ENCODE measurements at regions not wholly inside any gene's neighbourhood (a gene's known extent, or its start where the extent isn't known, plus 50 kb on each side); places are given as distances from the start of the nearest gene placed in this dataset.
"Not testable (repeated sequence)": the region's sequence is repeated elsewhere in the genome, so short reads cannot be mapped to it uniquely, and the experiment has no call there.

- DNase-seq (ENCODE audit: low read depth) = no peak
Measured at GRCh38 chr7:29649028-29649716, 85.5 kb downstream of the PRR15 start.

DNA sequence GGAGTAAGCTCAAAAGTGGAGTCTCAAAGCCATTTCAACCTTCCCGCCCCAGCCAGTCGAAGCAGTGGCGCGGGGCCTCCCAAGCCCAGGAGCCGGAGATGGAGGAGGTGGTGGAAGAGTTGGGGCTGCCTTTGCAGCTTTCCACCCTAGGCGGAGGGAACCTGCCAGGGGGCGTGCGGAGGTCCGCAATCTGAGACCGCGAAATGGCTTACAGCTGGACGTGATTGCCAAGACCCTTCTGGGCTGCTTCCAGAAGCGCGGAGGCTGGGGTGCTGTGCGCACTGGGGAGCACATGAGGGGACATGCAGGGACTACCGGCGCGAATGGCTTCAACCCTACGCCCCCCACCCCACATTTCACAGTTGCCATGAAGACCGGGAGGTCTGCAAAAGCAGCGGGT lies 86.2 kb downstream of the PRR15 start:
- no peak for DNase-seq (ENCODE audit: low read depth)

DNA sequence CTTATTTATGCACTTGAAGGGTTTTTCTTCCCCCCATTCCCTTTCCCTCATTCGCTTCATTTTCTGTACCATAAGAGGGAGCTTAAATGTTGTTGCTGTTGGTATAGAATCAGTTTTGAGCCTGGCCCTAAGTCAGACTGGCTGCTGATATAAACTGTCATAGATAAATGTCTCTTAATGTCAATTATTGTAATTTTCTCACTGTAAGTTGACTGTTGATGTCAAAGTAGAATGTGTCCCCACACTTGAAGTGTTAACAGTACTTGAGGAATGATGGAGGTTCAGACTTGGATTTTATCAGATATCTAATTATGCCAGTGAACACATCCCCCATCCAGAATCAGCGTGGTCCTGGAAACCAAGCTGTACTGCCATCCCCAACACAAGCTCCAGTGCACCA lies 87.8 kb downstream of the PRR15 start:
- DNase-seq (ENCODE audit: low read depth) = no peak

- DNase-seq (ENCODE audit: low read depth) = no peak
Measured at GRCh38 chr7:29652556-29652955, 88.9 kb downstream of the PRR15 start.

- DNase-seq (ENCODE audit: low read depth) = not testable (repeated sequence)
Measured at GRCh38 chr7:29654340-29654739, 90.7 kb downstream of the PRR15 start.

- no peak for DNase-seq (ENCODE audit: low read depth)
Measured at GRCh38 chr7:29657288-29657687, 93.7 kb downstream of the PRR15 start.

- no peak for DNase-seq (ENCODE audit: low read depth)
Measured at GRCh38 chr7:29657856-29658255, 94.2 kb downstream of the PRR15 start.

- DNase-seq (ENCODE audit: low read depth) = not testable (repeated sequence)
Measured at GRCh38 chr7:29659213-29659612, 95.6 kb downstream of the PRR15 start.

GRCh38 chr7:29662899-29663298 lies 99.3 kb downstream of the PRR15 start:
- not testable (repeated sequence) for DNase-seq (ENCODE audit: low read depth)

- DNase-seq (ENCODE audit: low read depth) = not testable (repeated sequence)
Measured at GRCh38 chr7:29664999-29665398, 101.4 kb downstream of the PRR15 start.

DNA sequence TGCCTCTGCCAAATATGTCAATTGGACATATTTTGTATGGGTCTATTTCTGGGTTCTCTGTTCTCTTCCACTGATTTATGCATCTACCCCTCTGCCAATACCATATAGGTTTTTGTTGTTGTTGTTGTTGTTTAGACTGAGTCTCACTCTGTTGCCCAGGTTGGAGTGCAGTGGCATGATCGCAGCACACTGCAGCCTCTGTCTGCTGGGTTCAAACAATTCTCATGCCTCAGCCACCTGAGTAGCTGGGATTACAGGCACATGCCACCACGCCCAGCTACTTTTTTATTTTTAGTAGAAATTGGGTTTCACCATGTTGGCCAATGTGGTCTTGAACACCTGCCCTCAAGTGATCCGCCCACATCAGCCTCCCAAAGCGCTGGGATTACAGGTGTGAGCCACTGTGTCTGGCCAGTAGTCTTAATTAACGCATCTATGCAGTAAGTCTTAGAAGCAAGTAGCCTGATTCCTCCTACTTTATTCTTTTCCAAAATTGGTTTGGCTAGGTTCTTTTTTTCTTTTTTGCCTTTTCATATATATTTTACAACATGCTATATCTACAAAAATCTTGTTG lies 103.5 kb downstream of the PRR15 start:
- not testable (repeated sequence) for DNase-seq (ENCODE audit: low read depth)

DNA sequence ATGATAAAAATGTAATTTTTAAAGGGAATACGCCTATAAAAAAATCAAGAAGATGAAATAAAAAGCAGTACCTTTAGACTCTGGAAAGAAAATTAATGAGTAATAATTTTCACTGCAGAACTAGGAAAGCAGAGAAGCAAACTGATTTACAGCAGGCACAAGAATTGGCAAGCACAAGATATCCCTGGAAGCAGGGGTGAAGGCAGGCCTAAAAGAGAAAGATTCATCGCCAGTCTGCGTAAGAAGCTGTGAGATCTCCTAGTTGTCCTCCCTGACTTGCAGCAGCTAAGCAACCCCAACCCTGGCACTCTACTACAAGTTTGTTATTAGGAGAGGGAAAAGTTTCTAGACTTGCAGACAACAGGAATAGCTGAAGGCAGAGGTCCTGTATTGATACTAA lies 107.7 kb downstream of the PRR15 start:
- not testable (repeated sequence) for DNase-seq (ENCODE audit: low read depth)

- not testable (repeated sequence) for DNase-seq (ENCODE audit: low read depth)
Measured at GRCh38 chr7:29673635-29674034, 110.0 kb downstream of the PRR15 start.

- DNase-seq (ENCODE audit: low read depth) = not testable (repeated sequence)
Measured at GRCh38 chr7:29674626-29675025, 111.0 kb downstream of the PRR15 start.

GRCh38 chr7:29677254-29677653 lies 113.6 kb downstream of the PRR15 start:
- not testable (repeated sequence) for DNase-seq (ENCODE audit: low read depth)

DNA sequence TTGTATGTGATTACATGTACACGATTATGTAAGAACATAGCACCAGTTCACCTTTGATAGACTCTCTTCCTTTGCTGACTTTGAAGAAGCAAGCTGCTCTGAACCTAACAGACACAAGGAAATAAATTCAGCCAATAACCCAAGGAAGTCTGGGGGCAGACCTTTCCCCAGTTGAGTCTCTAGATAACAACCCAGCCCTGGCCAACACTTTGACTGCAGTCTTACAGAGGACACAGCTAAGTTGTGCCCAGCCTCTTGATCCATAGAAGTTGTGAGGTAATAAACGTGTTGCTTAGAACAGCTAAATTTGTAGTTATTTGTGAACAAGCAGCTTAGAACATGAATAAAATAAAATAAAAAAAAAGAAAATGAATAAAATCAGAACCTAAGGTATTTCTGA lies 116.3 kb downstream of the PRR15 start:
- not testable (repeated sequence) for DNase-seq (ENCODE audit: low read depth)

DNA sequence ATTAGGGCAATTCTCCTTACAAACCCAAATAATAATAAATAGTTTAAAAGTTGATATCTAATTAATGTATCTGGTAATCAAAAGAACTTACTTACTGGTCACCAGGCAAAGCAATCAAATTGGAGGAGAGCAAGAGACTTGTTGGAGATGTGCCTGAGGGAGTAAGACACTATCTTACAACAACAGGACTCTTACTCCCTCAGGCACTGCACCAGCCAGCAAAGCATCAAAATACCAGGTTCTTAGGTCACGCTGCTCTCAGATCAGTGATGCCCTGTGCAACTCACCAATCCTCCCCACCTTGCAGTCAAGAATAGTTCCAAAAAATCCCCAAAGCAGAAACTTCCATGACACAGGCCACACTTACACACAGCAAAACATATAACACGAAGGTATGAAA lies 117.0 kb downstream of the PRR15 start:
- DNase-seq (ENCODE audit: low read depth) = not testable (repeated sequence)

DNA sequence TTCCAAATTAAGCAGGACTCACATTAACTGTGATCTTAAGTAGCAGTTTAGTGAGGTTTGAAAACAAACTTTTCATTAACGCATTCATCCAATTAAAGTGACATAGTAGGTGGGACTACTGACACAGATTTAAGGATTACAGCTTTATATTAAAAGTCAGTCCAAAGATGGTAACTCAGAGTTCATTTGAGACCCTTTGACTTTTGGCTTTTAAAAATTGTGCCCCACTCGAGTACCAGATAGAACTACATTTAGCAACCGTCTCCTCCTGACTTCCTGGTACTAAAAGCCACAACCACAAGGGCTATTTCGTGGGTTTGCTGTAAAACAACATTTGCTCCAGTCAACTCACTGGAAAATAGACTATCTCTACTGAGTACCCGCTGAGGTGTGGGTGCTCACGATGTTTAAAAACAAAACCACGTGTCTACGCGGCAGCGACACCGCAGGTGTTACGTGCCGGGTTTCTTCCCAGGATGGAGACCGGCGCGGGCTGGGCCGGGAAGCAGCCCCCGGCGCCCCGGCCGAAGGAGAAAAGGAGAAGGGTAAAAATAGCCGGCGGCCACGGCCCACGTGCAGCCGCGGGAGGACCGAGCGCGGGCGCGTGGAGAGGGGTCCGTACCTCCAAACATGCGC lies 120.6 kb downstream of the PRR15 start:
- not testable (repeated sequence) for DNase-seq (ENCODE audit: low read depth)

GRCh38 chr7:29684787-29685650 lies 121.3 kb upstream of the WIPF3 start:
- DNase-seq (ENCODE audit: low read depth) = no peak

DNA sequence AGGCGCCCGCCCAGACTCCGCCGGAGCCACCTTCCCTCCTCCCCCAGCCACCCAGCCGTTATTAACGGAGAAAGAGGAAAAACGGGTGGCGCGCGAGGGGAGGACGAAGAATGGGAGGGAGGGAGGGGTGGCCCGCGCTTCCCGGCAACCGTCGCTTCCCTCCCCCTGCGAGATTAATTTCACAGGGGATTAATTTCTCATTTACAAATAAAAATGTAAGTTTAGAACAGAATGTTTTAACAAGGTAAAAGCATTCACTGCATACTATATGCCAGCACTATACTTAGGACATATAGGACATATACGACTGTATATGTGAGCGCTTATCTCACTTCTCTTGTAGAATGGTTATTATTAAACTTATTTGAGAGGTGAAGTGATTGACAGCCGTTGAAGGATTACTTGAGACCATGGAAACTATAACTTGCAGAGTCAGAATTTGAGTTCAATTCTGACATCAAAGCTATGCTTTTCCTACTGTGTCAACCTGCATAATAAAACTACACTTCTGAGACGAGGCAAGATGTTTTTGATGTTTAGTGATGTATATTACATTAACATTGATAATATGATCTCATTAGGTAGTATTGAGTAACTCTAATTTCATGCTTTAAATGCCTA lies 120.5 kb upstream of the WIPF3 start:
- not testable (repeated sequence) for DNase-seq (ENCODE audit: low read depth)

DNA sequence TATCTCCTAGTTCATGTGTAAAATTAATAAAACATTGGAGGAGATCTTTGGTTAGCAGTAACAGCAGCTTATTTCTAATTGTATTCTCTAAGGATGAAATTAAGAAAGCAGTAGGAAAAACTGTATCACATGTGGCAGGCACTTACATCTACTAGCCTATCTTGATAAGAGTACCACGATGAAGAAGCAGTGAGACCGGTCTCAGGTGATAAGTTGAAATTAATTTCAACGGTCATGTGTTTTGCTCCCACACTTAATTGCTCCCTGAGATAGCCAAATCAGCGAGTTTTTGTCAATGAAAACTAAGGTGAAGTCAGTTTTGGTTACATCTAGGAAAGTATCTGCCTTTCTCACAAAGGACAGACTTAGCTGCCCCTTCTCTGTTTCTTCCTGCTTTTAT lies 115.8 kb upstream of the WIPF3 start:
- not testable (repeated sequence) for DNase-seq (ENCODE audit: low read depth)

DNA sequence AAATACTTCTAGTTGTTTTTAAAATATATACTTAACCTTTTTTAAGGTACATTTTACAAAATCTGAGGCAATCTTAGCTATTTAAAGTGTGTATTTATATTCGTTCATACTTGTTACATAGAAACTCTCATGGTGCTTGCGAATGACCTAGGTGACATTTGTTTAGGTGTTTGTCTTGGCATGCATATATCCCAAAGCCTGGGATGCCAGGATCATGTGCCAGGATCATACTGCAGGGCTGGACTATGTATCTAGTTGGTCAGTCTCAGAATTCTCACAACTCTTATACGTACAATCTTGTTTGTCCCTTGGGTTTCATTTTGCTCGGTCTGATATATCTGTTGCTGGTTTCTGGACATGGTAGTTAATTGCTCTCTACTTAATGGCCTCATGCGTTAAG lies 109.9 kb upstream of the WIPF3 start:
- not testable (repeated sequence) for DNase-seq (ENCODE audit: low read depth)
